ENCODE measurements at regions not wholly inside any gene's neighbourhood (a gene's known extent, or its start where the extent isn't known, plus 50 kb on each side); places are given as distances from the start of the nearest gene placed in this dataset.

- TF ChIP-seq CTCF (IDR thresholded peaks at IDR 0.05) (no peak), POLR2AphosphoS5 (IDR thresholded peaks at IDR 0.05) (no peak)
Observed at GRCh38 chr21:17196623-17197022, 316.2 kb upstream of the CXADR start.

Measured in suprapubic skin (tissue), 3 donors.